Activated CD8-positive, alpha-beta memory T cell treated with anti-CD3 and anti-CD28 coated beads for 1 hour (primary cell): ENCODE measurements at regions not wholly inside any gene's neighbourhood (a gene's known extent, or its start where the extent isn't known, plus 50 kb on each side); places are given as distances from the start of the nearest gene placed in this dataset.
"Not testable (repeated sequence)": the region's sequence is repeated elsewhere in the genome, so short reads cannot be mapped to it uniquely, and the experiment has no call there.

Experiments
- DNase-seq, 2 donors: peaks; one replicate each; pipeline ENCODE4 v3.0.0-alpha.2; 2020; ENCODE audit warnings: low read depth in 1 of 2; ENCODE audit errors: extremely low read depth in 1 of 2

- DNase-seq: no peak
Measured at GRCh38 chr7:10646194-10646593, 327.5 kb upstream of the PHF14 start.

- DNase-seq: no peak
Measured at GRCh38 chr7:10648289-10648688, 325.4 kb upstream of the PHF14 start.

GRCh38 chr7:10649120-10649519 lies 324.6 kb upstream of the PHF14 start:
- DNase-seq: not testable (repeated sequence)

- no peak for DNase-seq
Measured at GRCh38 chr7:10655031-10655430, 318.6 kb upstream of the PHF14 start.

GRCh38 chr7:10657201-10657600 lies 316.5 kb upstream of the PHF14 start:
- no peak for DNase-seq

- no peak for DNase-seq
Measured at GRCh38 chr7:10657837-10658236, 315.8 kb upstream of the PHF14 start.

- DNase-seq: no peak
Measured at GRCh38 chr7:10662491-10662890, 311.2 kb upstream of the PHF14 start.

GRCh38 chr7:10662982-10663884 lies 310.4 kb upstream of the PHF14 start:
- DNase-seq: no peak

GRCh38 chr7:10672186-10672585 lies 301.5 kb upstream of the PHF14 start:
- no peak for DNase-seq

- DNase-seq: no peak
Measured at GRCh38 chr7:10677211-10677610, 296.5 kb upstream of the PHF14 start.

GRCh38 chr7:10677668-10678232 lies 295.9 kb upstream of the PHF14 start:
- no peak for DNase-seq

- no peak for DNase-seq
Measured at GRCh38 chr7:10684606-10685005, 289.1 kb upstream of the PHF14 start.

- DNase-seq: no peak
Measured at GRCh38 chr7:10685040-10685439, 288.6 kb upstream of the PHF14 start.

- DNase-seq: no peak
Measured at GRCh38 chr7:10688544-10688943, 285.1 kb upstream of the PHF14 start.

- no peak for DNase-seq
Measured at GRCh38 chr7:10696064-10696463, 277.6 kb upstream of the PHF14 start.

GRCh38 chr7:10703059-10703458 lies 270.6 kb upstream of the PHF14 start:
- no peak for DNase-seq

- DNase-seq: no peak
Measured at GRCh38 chr7:10703981-10704380, 269.7 kb upstream of the PHF14 start.

- DNase-seq: no peak
Measured at GRCh38 chr7:10704653-10705052, 269.0 kb upstream of the PHF14 start.

- no peak for DNase-seq
Measured at GRCh38 chr7:10706875-10707493, 266.7 kb upstream of the PHF14 start.

- DNase-seq: no peak
Measured at GRCh38 chr7:10707519-10707918, 266.2 kb upstream of the PHF14 start.

GRCh38 chr7:10708447-10708846 lies 265.2 kb upstream of the PHF14 start:
- DNase-seq: no peak

- DNase-seq: no peak
Measured at GRCh38 chr7:10718768-10719167, 254.9 kb upstream of the PHF14 start.
